ENCODE measurements at regions not wholly inside any gene's neighbourhood (a gene's known extent, or its start where the extent isn't known, plus 50 kb on each side); places are given as distances from the start of the nearest gene placed in this dataset.
A peak's percentile ranks its signal among the peaks of the same experiment; 100 is the strongest.

- no peak for TF ChIP-seq CTCF (IDR thresholded peaks at IDR 0.05)
- peak overlapping the region in 1 of 2 donors; percentile 32 for H3K27ac ChIP-seq
- H3K27me3 ChIP-seq, result no peaks in the 10 kb centered on the region
- H3K4me3 ChIP-seq, result no peak overlapping the region
- DNase-seq (ENCODE audit: low spot score), result no peak
- H3K36me3 ChIP-seq, result no peaks in the 10 kb centered on the region
- H3K4me1 ChIP-seq, result no peaks in the 10 kb centered on the region
- no peaks in the 10 kb centered on the region for H3K9me3 ChIP-seq
Measured at GRCh38 chr5:174987443-174988012, 263.1 kb downstream of the MSX2 start.

- no peaks in the 10 kb centered on the region for H3K4me1 ChIP-seq
- H3K9me3 ChIP-seq, result no peaks in the 10 kb centered on the region
- H3K4me3 ChIP-seq, result no peak overlapping the region
- no peak overlapping the region for H3K27ac ChIP-seq
- no peaks in the 10 kb centered on the region for H3K27me3 ChIP-seq
- no peak for TF ChIP-seq CTCF (IDR thresholded peaks at IDR 0.05)
- DNase-seq (ENCODE audit: low spot score), result no peak
- H3K36me3 ChIP-seq, result no peaks in the 10 kb centered on the region
Measured at GRCh38 chr5:174984863-174985262, 260.5 kb downstream of the MSX2 start.

GRCh38 chr5:174982485-174982884 is 258.1 kb downstream of the MSX2 start:
- Histone ChIP-seq H3K27me3 (no peaks in the 10 kb centered on the region), H3K4me3 (no peak overlapping the region), H3K36me3 (no peaks in the 10 kb centered on the region), H3K4me1 (no peaks in the 10 kb centered on the region), H3K9me3 (no peaks in the 10 kb centered on the region), H3K27ac (no peak overlapping the region)
- DNase-seq (ENCODE audit: low spot score), result no peak
- no peak for TF ChIP-seq CTCF (IDR thresholded peaks at IDR 0.05)

GRCh38 chr5:174981416-174981815 is 257.0 kb downstream of the MSX2 start:
- TF ChIP-seq CTCF (IDR thresholded peaks at IDR 0.05), result no peak
- H3K4me1 ChIP-seq, result no peaks in the 10 kb centered on the region
- H3K9me3 ChIP-seq, result no peaks in the 10 kb centered on the region
- H3K36me3 ChIP-seq, result no peaks in the 10 kb centered on the region
- H3K4me3 ChIP-seq, result no peak overlapping the region
- DNase-seq (ENCODE audit: low spot score), result no peak
- no peaks in the 10 kb centered on the region for H3K27me3 ChIP-seq
- no peak overlapping the region for H3K27ac ChIP-seq

- no peaks in the 10 kb centered on the region for H3K9me3 ChIP-seq
- H3K36me3 ChIP-seq, result no peaks in the 10 kb centered on the region
- H3K4me1 ChIP-seq, result no peaks in the 10 kb centered on the region
- no peaks in the 10 kb centered on the region for H3K27me3 ChIP-seq
- no peak for DNase-seq (ENCODE audit: low spot score)
- no peak overlapping the region for H3K4me3 ChIP-seq
- TF ChIP-seq CTCF (IDR thresholded peaks at IDR 0.05), result no peak
- no peak overlapping the region for H3K27ac ChIP-seq
Measured at GRCh38 chr5:174980952-174981351, 256.6 kb downstream of the MSX2 start.

GRCh38 chr5:174972291-174972690 is 247.9 kb downstream of the MSX2 start:
- H3K36me3 ChIP-seq, result no peaks in the 10 kb centered on the region
- H3K27me3 ChIP-seq, result no peaks in the 10 kb centered on the region
- H3K27ac ChIP-seq, result no peak overlapping the region
- peaks cover 0 to 21% of the 10 kb centered on the region in 2 donors for H3K9me3 ChIP-seq
- no peaks in the 10 kb centered on the region for H3K4me1 ChIP-seq
- TF ChIP-seq CTCF (IDR thresholded peaks at IDR 0.05), result no peak
- no peak overlapping the region for H3K4me3 ChIP-seq
- no peak for DNase-seq (ENCODE audit: low spot score)
